IPS-20b (cell line): ENCODE measurements at regions not wholly inside any gene's neighbourhood (a gene's known extent, or its start where the extent isn't known, plus 50 kb on each side); places are given as distances from the start of the nearest gene placed in this dataset.

ENCODE experiments used
- H3K27ac ChIP-seq: one replicate; pipeline ENCODE4 v1.5.1; 2013; ENCODE audit warnings: low read length
- H3K27me3 ChIP-seq: 2 replicates; pipeline ENCODE4 v1.6.1; 2013; ENCODE audit warnings: mild to moderate bottlenecking, low read length, inconsistent platforms; ENCODE audit not compliant: insufficient read depth
- H3K36me3 ChIP-seq: 2 replicates; pipeline ENCODE4 v1.6.1; 2013; ENCODE audit warnings: low read depth, mild to moderate bottlenecking, inconsistent platforms, low read length, moderate library complexity; ENCODE audit not compliant: insufficient read depth
- H3K4me1 ChIP-seq: 2 replicates; pipeline ENCODE4 v1.6.1; 2013; ENCODE audit warnings: mild to moderate bottlenecking, control low read depth, inconsistent platforms, low read length, moderate library complexity; ENCODE audit not compliant: insufficient read depth
- H3K4me3 ChIP-seq: 2 replicates; pipeline ENCODE4 v1.5.1; 2013; ENCODE audit warnings: mild to moderate bottlenecking, low read length, inconsistent platforms
- H3K9ac ChIP-seq: 2 replicates; pipeline ENCODE4 v1.6.1; 2013; ENCODE audit warnings: low read depth, mild to moderate bottlenecking, inconsistent platforms, low read length, moderate library complexity
- H3K9me3 ChIP-seq: 2 replicates; pipeline ENCODE4 v1.6.1; 2013; ENCODE audit warnings: mild to moderate bottlenecking, low read depth, low read length, inconsistent platforms; ENCODE audit not compliant: insufficient read depth

DNA sequence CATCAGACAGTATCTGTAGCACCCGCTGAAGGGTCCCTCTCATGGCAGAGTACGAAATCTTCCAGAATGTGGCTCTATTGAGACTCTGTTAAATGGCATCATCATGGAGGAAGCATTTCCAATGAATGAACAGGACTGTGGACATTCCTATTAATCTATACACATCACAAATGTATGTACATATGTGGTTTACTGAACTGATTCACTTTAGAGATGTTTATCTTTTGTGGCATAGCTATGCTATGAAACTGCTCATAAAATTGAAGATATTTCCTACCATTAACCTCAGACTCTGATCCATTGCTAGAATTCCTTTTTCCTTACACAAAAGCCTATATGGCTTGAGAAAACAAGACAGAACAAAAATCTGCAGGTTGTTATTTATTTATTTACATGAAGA lies 259.6 kb upstream of the RRP15 start:
- H3K4me3 ChIP-seq = no peak overlapping the region
- no peak overlapping the region for H3K9ac ChIP-seq
- H3K4me1 ChIP-seq = peaks cover 9% of the 10 kb centered on the region; the same call in 1 of the 2 replicates
- H3K27me3 ChIP-seq = no peaks in the 10 kb centered on the region; the same call in 1 of the 2 replicates
- no peaks in the 10 kb centered on the region for H3K36me3 ChIP-seq
- peaks cover 9% of the 10 kb centered on the region; the same call in 1 of the 2 replicates for H3K9me3 ChIP-seq
- H3K27ac ChIP-seq = no peak overlapping the region

DNA sequence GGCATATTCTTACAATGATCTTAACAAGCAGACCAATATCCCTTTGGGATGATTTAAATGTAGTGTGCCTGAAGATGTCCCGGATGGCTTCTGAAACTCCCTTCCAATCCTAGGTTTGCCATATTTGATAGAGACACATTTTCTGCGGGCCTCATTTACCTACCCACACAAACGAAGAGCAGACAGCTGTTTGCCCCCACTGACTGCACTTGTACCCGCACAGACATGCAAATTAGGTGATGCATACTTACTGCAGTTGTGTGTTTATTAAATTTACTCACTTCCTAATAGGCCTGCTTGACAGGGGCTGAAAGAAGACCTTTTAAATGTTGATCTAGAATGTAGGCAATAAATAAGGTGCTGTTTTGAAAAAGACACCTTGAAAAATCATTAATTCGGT lies 257.9 kb upstream of the RRP15 start:
- peaks cover 9% of the 10 kb centered on the region; the same call in 1 of the 2 replicates for H3K4me1 ChIP-seq
- no peak overlapping the region for H3K27ac ChIP-seq
- no peaks in the 10 kb centered on the region; the same call in 1 of the 2 replicates for H3K27me3 ChIP-seq
- no peaks in the 10 kb centered on the region for H3K36me3 ChIP-seq
- H3K9ac ChIP-seq = no peak overlapping the region
- H3K4me3 ChIP-seq = no peak overlapping the region
- H3K9me3 ChIP-seq = no peaks in the 10 kb centered on the region

GRCh38 chr1:218030846-218031245 lies 254.2 kb upstream of the RRP15 start:
- Histone ChIP-seq H3K36me3 (no peaks in the 10 kb centered on the region), H3K9ac (no peak overlapping the region), H3K9me3 (no peaks in the 10 kb centered on the region), H3K4me3 (no peak overlapping the region), H3K27ac (no peak overlapping the region), H3K4me1 (peaks cover 17% of the 10 kb centered on the region; the same call in 1 of the 2 replicates), H3K27me3 (no peaks in the 10 kb centered on the region; the same call in 1 of the 2 replicates)

- Histone ChIP-seq H3K27me3 (no peaks in the 10 kb centered on the region; the same call in 1 of the 2 replicates), H3K36me3 (no peaks in the 10 kb centered on the region), H3K9ac (no peak overlapping the region), H3K4me3 (no peak overlapping the region), H3K27ac (no peak overlapping the region), H3K9me3 (no peaks in the 10 kb centered on the region), H3K4me1 (peaks cover 17% of the 10 kb centered on the region; the same call in 1 of the 2 replicates)
Measured at GRCh38 chr1:218031901-218032300, 253.2 kb upstream of the RRP15 start.

DNA sequence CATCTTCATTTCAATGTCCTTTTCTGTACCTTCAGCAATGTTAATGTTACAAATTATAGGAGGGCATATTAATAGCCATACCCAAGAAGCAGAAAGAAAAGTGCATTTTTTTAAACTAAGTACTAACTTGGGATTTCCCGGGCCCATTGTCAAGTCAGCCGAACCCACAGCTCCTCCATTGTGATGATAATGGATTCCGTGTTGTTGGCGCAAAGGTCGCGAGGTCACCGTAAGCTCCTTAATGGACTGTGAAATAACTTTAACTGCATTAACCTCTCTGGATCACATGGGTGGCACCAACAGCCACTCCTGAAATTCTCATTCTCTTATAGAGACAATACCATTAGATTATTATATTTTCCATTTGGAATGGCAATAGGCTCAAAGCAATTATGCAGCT lies 250.6 kb upstream of the RRP15 start:
- peak overlapping the region; percentile 42; the same call in 1 of the 2 replicates for H3K4me3 ChIP-seq
- H3K27me3 ChIP-seq = no peaks in the 10 kb centered on the region; the same call in 1 of the 2 replicates
- no peaks in the 10 kb centered on the region for H3K9me3 ChIP-seq
- no peak overlapping the region for H3K9ac ChIP-seq
- no peaks in the 10 kb centered on the region for H3K36me3 ChIP-seq
- no peak overlapping the region for H3K27ac ChIP-seq
- H3K4me1 ChIP-seq = peaks cover 17% of the 10 kb centered on the region; the same call in 1 of the 2 replicates

DNA sequence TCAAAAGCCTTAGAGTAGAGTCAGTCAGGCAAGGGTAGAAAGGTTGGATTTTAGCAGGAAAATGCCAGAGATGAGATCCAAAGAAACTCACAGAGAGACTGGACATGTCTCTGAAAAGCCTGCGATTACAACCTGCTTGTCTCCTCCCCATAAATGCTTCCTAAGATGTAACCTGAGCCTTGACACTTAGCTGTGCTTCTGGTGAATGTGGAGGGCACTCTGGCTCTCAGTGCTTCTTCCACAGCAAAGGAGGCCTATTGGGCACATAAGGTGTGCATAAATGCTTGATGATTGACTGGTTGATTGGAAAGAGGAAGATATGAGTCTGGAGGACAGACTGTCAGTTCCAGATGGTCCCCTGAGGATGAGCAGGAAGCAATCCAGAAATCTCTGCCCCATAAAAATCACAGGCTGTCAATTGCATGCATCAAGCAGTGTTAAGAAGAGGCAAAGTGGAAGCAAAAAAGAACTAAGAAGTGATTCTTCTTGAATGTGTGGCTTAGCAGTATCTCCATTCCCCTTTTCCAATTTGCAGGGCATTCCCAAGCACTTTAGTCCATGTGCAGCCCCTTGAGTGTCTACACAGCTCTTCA lies 236.2 kb upstream of the RRP15 start:
- no peaks in the 10 kb centered on the region for H3K9me3 ChIP-seq

GRCh38 chr1:218049641-218050040 lies 235.5 kb upstream of the RRP15 start:
- H3K9me3 ChIP-seq = no peaks in the 10 kb centered on the region
- H3K4me3 ChIP-seq = no peak overlapping the region
- H3K9ac ChIP-seq = no peak overlapping the region
- H3K36me3 ChIP-seq = no peaks in the 10 kb centered on the region
- H3K27ac ChIP-seq = no peak overlapping the region
- no peaks in the 10 kb centered on the region for H3K27me3 ChIP-seq
- 0 out of 2 replicates have a peak, but pooled peaks cover 3% of the 10 kb centered on the region for H3K4me1 ChIP-seq

More for the DNA sequence above, 236.2 kb upstream of the RRP15 start:
- no peak overlapping the region for H3K9ac ChIP-seq
- H3K27me3 ChIP-seq = no peaks in the 10 kb centered on the region
- H3K4me3 ChIP-seq = no peak overlapping the region
- H3K4me1 ChIP-seq = 0 out of 2 replicates have a peak, but pooled peaks cover 3% of the 10 kb centered on the region
- H3K27ac ChIP-seq = no peak overlapping the region
- no peaks in the 10 kb centered on the region for H3K36me3 ChIP-seq

- Histone ChIP-seq H3K27me3 (no peaks in the 10 kb centered on the region), H3K27ac (no peak overlapping the region), H3K9me3 (no peaks in the 10 kb centered on the region), H3K4me3 (no peak overlapping the region), H3K9ac (no peak overlapping the region), H3K36me3 (no peaks in the 10 kb centered on the region), H3K4me1 (no peaks in the 10 kb centered on the region)
Measured at GRCh38 chr1:218058730-218059129, 226.4 kb upstream of the RRP15 start.

GRCh38 chr1:218064426-218064825 lies 220.7 kb upstream of the RRP15 start:
- Histone ChIP-seq H3K27me3 (no peaks in the 10 kb centered on the region), H3K36me3 (no peaks in the 10 kb centered on the region)

GRCh38 chr1:218066332-218066731 lies 218.8 kb upstream of the RRP15 start:
- Histone ChIP-seq H3K27ac (no peak overlapping the region), H3K36me3 (no peaks in the 10 kb centered on the region), H3K4me3 (no peak overlapping the region)

More at GRCh38 chr1:218064426-218064825, 220.7 kb upstream of the RRP15 start:
- no peak overlapping the region for H3K4me3 ChIP-seq
- H3K27ac ChIP-seq = no peak overlapping the region
- no peaks in the 10 kb centered on the region for H3K4me1 ChIP-seq
- H3K9me3 ChIP-seq = no peaks in the 10 kb centered on the region
- no peak overlapping the region for H3K9ac ChIP-seq

GRCh38 chr1:218068241-218068640 lies 216.9 kb upstream of the RRP15 start:
- no peaks in the 10 kb centered on the region for H3K4me1 ChIP-seq
- H3K9ac ChIP-seq = no peak overlapping the region
- H3K27ac ChIP-seq = no peak overlapping the region
- H3K36me3 ChIP-seq = no peaks in the 10 kb centered on the region
- no peaks in the 10 kb centered on the region for H3K27me3 ChIP-seq
- H3K4me3 ChIP-seq = no peak overlapping the region
- H3K9me3 ChIP-seq = no peaks in the 10 kb centered on the region

More at GRCh38 chr1:218066332-218066731, 218.8 kb upstream of the RRP15 start:
- H3K9ac ChIP-seq = no peak overlapping the region
- no peaks in the 10 kb centered on the region for H3K4me1 ChIP-seq
- no peaks in the 10 kb centered on the region for H3K27me3 ChIP-seq
- no peaks in the 10 kb centered on the region for H3K9me3 ChIP-seq

GRCh38 chr1:218069180-218069579 lies 215.9 kb upstream of the RRP15 start:
- H3K36me3 ChIP-seq = no peaks in the 10 kb centered on the region
- no peaks in the 10 kb centered on the region for H3K27me3 ChIP-seq
- H3K9ac ChIP-seq = no peak overlapping the region
- no peak overlapping the region for H3K4me3 ChIP-seq
- no peaks in the 10 kb centered on the region for H3K9me3 ChIP-seq
- no peaks in the 10 kb centered on the region for H3K4me1 ChIP-seq
- no peak overlapping the region for H3K27ac ChIP-seq
